C4-2B (cell line): ENCODE measurements at regions not wholly inside any gene's neighbourhood (a gene's known extent, or its start where the extent isn't known, plus 50 kb on each side); places are given as distances from the start of the nearest gene placed in this dataset.
A peak's percentile ranks its signal among the peaks of the same experiment; 100 is the strongest.

Experiments
- CTCF ChIP-seq: fragments of 450-650 bp; conservative IDR thresholded peaks from 2 replicates; pipeline ENCODE4 v1.5.1; 2017; ENCODE audit warnings: mild to moderate bottlenecking
- ZFX ChIP-seq: fragments of 450-650 bp; IDR thresholded peaks from 2 replicates; pipeline ENCODE4 v1.6.1; 2017

GRCh38 chr7:97418312-97418711 lies 300.8 kb downstream of the SDHAF3 start:
- TF ChIP-seq CTCF: peak; percentile 39
- TF ChIP-seq ZFX: no peak
